ENCODE measurements at regions not wholly inside any gene's neighbourhood (a gene's known extent, or its start where the extent isn't known, plus 50 kb on each side); places are given as distances from the start of the nearest gene placed in this dataset.

- no peak for TF ChIP-seq CTCF (conservative IDR thresholded peaks at IDR 0.05; ENCODE audit: low read depth, low read length)
- TF ChIP-seq EZH2 (IDR thresholded peaks at IDR 0.05; ENCODE audit: low read length, unreplicated experiment): no peak
Measured at GRCh38 chr6:121885399-121886152, 450.1 kb downstream of the GJA1 start.

Data from PC-3 (cell line).